ENCODE measurements at regions not wholly inside any gene's neighbourhood (a gene's known extent, or its start where the extent isn't known, plus 50 kb on each side); places are given as distances from the start of the nearest gene placed in this dataset.
"Not testable (repeated sequence)": the region's sequence is repeated elsewhere in the genome, so short reads cannot be mapped to it uniquely, and the experiment has no call there.

- H3K27me3 Mint-ChIP-seq: peaks cover 7 to 16% of the 10 kb centered on the region in 2 donors
- H3K4me3 Mint-ChIP-seq: no peak overlapping the region
- ATAC-seq: no peak
Observed at GRCh38 chr19:31534231-31534630, 185.0 kb upstream of the TSHZ3 start.

DNA sequence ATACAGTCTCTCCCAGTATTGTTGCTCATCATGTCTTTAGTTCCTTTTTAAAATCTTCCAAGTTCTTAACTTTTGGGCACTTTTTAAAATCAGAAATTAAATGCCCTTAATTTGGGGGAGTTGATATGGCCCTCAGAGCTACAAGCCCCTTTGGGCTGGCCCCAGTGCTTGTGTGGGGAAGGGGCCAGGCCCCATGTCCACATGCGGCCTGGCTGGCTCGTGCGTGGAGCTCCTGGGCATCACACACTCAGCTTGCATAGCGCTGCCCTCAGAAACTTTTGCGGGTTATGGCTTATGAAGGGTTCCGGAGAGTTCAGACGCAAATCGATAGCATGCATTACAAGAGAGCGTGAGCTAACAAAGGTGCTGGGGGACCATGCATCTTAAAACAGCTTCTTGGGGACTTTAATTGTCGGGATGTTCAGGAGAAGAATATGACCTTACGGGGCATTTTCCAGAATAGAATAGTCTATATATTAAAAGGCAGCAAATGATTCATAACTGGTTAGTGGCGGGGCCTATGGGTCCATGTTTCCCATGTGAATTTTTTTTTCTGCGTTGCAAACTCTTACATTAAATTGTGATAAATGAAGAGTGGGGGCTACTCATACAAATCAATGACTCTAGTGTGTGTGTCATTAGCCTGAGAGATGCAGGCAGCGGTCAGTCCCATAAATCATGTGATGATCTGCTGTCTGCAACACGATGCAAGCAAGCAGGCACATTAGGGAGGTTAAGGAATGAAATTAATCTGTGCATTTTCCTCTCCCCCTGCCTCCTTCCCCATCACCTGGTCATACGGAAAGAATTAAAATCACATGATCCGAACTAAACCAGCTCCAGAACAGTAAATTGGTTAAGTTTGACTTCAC is 185.8 kb upstream of the TSHZ3 start:
- Mint-ChIP-seq H3K9me3 (no peaks in the 10 kb centered on the region), H3K27ac (no peak overlapping the region), H3K4me1 (ENCODE audit: low read depth in 2 of 2) (no peaks in the 10 kb centered on the region), H3K27me3 (peaks cover 7 to 16% of the 10 kb centered on the region in 2 donors), H3K36me3 (no peaks in the 10 kb centered on the region), H3K4me3 (no peak overlapping the region)
- no peak for DNase-seq (ENCODE audit: low spot score)
- no peak for ATAC-seq

More at GRCh38 chr19:31534231-31534630, 185.0 kb upstream of the TSHZ3 start:
- no peak overlapping the region for H3K27ac Mint-ChIP-seq
- no peaks in the 10 kb centered on the region for H3K4me1 Mint-ChIP-seq (ENCODE audit: low read depth in 2 of 2)
- no peaks in the 10 kb centered on the region for H3K36me3 Mint-ChIP-seq
- DNase-seq (ENCODE audit: low spot score): no peak
- no peaks in the 10 kb centered on the region for H3K9me3 Mint-ChIP-seq

GRCh38 chr19:31535691-31536460 is 186.6 kb upstream of the TSHZ3 start:
- no peak for ATAC-seq
- Mint-ChIP-seq H3K27ac (no peak overlapping the region), H3K4me1 (ENCODE audit: low read depth in 2 of 2) (no peaks in the 10 kb centered on the region)

GRCh38 chr19:31537136-31537535 is 187.9 kb upstream of the TSHZ3 start:
- Mint-ChIP-seq H3K27me3 (peaks cover 10 to 19% of the 10 kb centered on the region in 2 donors), H3K36me3 (no peaks in the 10 kb centered on the region), H3K4me1 (ENCODE audit: low read depth in 2 of 2) (no peaks in the 10 kb centered on the region), H3K4me3 (no peak overlapping the region), H3K9me3 (no peaks in the 10 kb centered on the region), H3K27ac (no peak overlapping the region)
- DNase-seq (ENCODE audit: low spot score) (no peak), ATAC-seq (peak in 1 of 2 donors; percentile 21)

More at GRCh38 chr19:31535691-31536460, 186.6 kb upstream of the TSHZ3 start:
- Mint-ChIP-seq H3K4me3 (no peak overlapping the region), H3K36me3 (no peaks in the 10 kb centered on the region), H3K9me3 (no peaks in the 10 kb centered on the region), H3K27me3 (peaks cover 7 to 21% of the 10 kb centered on the region in 2 donors)
- DNase-seq (ENCODE audit: low spot score): no peak

GRCh38 chr19:31537902-31538301 is 188.7 kb upstream of the TSHZ3 start:
- H3K27ac Mint-ChIP-seq; ATAC-seq; H3K4me1 Mint-ChIP-seq (ENCODE audit: low read depth in 2 of 2); H3K9me3 Mint-ChIP-seq; H3K36me3 Mint-ChIP-seq; DNase-seq (ENCODE audit: low spot score); H3K4me3 Mint-ChIP-seq: not testable (repeated sequence)
- peaks cover 12 to 22% of the 10 kb centered on the region in 2 donors for H3K27me3 Mint-ChIP-seq

- DNase-seq (ENCODE audit: low spot score) (no peak), ATAC-seq (no peak)
- Mint-ChIP-seq H3K9me3 (no peaks in the 10 kb centered on the region), H3K4me1 (ENCODE audit: low read depth in 2 of 2) (no peaks in the 10 kb centered on the region), H3K27me3 (peaks cover 12 to 22% of the 10 kb centered on the region in 2 donors), H3K36me3 (no peaks in the 10 kb centered on the region), H3K4me3 (no peak overlapping the region), H3K27ac (no peak overlapping the region)
Observed at GRCh38 chr19:31538879-31539278, 189.6 kb upstream of the TSHZ3 start.

- ATAC-seq (no peak), DNase-seq (ENCODE audit: low spot score) (no peak)
- no peak overlapping the region for H3K27ac Mint-ChIP-seq
- H3K36me3 Mint-ChIP-seq: no peaks in the 10 kb centered on the region
- H3K4me3 Mint-ChIP-seq: no peak overlapping the region
- no peaks in the 10 kb centered on the region for H3K4me1 Mint-ChIP-seq (ENCODE audit: low read depth in 2 of 2)
- peaks cover 12 to 22% of the 10 kb centered on the region in 2 donors for H3K27me3 Mint-ChIP-seq
- H3K9me3 Mint-ChIP-seq: no peaks in the 10 kb centered on the region
Observed at GRCh38 chr19:31539386-31539785, 190.2 kb upstream of the TSHZ3 start.

DNA sequence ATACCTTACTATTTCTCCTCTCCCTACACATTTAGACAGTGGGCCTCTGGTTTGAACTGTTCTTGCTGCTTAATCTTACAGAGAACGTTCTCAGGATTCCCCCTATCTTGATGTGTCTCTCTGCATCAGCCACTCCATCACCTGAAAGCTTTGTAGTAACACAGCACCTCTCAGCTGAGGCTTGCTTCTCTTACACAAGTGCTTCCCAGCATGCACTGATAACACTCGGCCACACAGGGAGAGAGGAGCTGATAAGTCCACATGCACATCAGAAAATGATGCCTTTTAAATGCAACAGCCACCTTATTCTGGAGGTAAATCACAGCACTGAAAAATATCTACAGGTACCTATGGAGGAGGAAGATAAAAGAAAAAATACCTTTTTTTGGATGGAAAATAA is 192.2 kb upstream of the TSHZ3 start:
- ATAC-seq (no peak), DNase-seq (ENCODE audit: low spot score) (no peak)
- peaks cover 18 to 22% of the 10 kb centered on the region in 2 donors for H3K27me3 Mint-ChIP-seq
- no peak overlapping the region for H3K4me3 Mint-ChIP-seq
- H3K36me3 Mint-ChIP-seq: no peaks in the 10 kb centered on the region
- no peaks in the 10 kb centered on the region for H3K4me1 Mint-ChIP-seq (ENCODE audit: low read depth in 2 of 2)
- no peaks in the 10 kb centered on the region for H3K9me3 Mint-ChIP-seq
- no peak overlapping the region for H3K27ac Mint-ChIP-seq

DNA sequence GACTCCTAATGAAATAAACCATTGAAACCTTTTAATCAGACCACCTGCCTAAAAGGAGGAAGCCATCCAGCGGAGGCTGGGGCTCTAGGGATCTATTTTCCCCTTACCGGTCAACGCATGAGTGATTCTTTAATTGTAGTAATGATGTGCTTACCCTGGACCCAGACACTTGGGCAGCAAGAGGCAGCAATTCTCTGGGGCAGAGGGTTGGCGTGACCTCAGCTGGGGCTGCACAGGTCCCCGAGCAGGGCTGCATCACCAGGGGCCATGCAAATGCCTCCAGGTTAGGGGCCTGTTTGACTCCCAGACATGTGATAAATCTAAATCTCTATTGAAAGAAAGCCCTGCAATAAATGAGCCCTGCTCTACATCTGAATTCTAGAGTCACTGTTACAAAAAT is 194.2 kb upstream of the TSHZ3 start:
- ATAC-seq (no peak), DNase-seq (ENCODE audit: low spot score) (no peak)
- H3K9me3 Mint-ChIP-seq: no peaks in the 10 kb centered on the region
- no peak overlapping the region for H3K27ac Mint-ChIP-seq
- H3K4me1 Mint-ChIP-seq (ENCODE audit: low read depth in 2 of 2): no peaks in the 10 kb centered on the region
- H3K27me3 Mint-ChIP-seq: peaks cover 16 to 22% of the 10 kb centered on the region in 2 donors
- no peaks in the 10 kb centered on the region for H3K36me3 Mint-ChIP-seq
- no peak overlapping the region for H3K4me3 Mint-ChIP-seq

DNA sequence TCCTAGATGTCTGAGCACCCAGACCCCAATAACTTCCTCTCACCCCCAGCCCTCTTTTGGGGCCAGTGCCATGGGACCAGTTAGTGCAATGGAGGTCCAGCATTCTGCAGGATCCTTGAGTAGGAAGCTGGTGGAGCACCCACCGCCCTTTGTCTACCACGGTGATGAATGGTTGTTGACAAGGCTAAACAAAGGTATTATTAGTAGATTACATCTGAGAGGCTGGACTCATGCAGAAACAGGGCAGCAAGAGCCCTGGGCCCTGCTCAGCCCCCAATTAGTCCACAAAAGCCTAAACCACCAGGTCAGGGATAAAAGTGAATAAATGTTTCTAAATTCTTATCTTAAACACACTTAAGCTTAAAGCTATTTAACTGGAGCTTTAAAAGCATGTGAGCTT is 196.5 kb upstream of the TSHZ3 start:
- no peak for DNase-seq (ENCODE audit: low spot score)
- H3K27me3 Mint-ChIP-seq: peaks cover 24 to 34% of the 10 kb centered on the region in 2 donors
- H3K27ac Mint-ChIP-seq: no peak overlapping the region
- H3K4me1 Mint-ChIP-seq (ENCODE audit: low read depth in 2 of 2): no peaks in the 10 kb centered on the region
- no peak overlapping the region for H3K4me3 Mint-ChIP-seq
- H3K36me3 Mint-ChIP-seq: no peaks in the 10 kb centered on the region
- no peaks in the 10 kb centered on the region for H3K9me3 Mint-ChIP-seq
- ATAC-seq: no peak

GRCh38 chr19:31546205-31546960 is 197.1 kb upstream of the TSHZ3 start:
- Mint-ChIP-seq H3K27me3 (peaks cover 25 to 30% of the 10 kb centered on the region in 2 donors), H3K4me1 (ENCODE audit: low read depth in 2 of 2) (no peaks in the 10 kb centered on the region), H3K27ac (no peak overlapping the region), H3K9me3 (no peaks in the 10 kb centered on the region), H3K36me3 (no peaks in the 10 kb centered on the region), H3K4me3 (no peak overlapping the region)
- no peak for ATAC-seq
- DNase-seq (ENCODE audit: low spot score): no peak

DNA sequence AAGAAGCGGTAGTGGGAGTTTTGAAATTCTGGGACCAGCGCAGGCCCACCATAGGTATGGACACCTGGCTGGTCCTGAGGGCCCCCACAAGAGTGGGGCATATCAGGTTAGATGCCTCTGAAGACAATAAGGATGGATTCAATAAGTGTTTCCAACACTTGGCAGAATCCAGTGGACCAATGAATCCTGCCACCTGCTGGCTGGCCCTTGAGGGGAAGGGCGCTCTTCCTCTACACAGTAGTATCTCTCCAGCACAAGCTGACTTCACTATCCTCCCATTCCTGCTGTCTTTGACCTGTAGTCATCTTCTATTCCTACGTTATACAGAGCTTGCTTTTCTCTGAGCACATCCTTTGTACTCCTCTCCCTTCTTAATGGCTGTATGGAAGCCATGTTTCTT is 199.7 kb upstream of the TSHZ3 start:
- ATAC-seq (no peak), DNase-seq (ENCODE audit: low spot score) (no peak)
- H3K36me3 Mint-ChIP-seq: no peaks in the 10 kb centered on the region
- H3K4me1 Mint-ChIP-seq (ENCODE audit: low read depth in 2 of 2): no peaks in the 10 kb centered on the region
- H3K4me3 Mint-ChIP-seq: no peak overlapping the region
- no peaks in the 10 kb centered on the region for H3K9me3 Mint-ChIP-seq
- peaks cover 27 to 32% of the 10 kb centered on the region in 2 donors for H3K27me3 Mint-ChIP-seq
- H3K27ac Mint-ChIP-seq: no peak overlapping the region

- no peaks in the 10 kb centered on the region for H3K9me3 Mint-ChIP-seq
- no peak overlapping the region for H3K4me3 Mint-ChIP-seq
- no peaks in the 10 kb centered on the region for H3K36me3 Mint-ChIP-seq
- no peaks in the 10 kb centered on the region for H3K4me1 Mint-ChIP-seq (ENCODE audit: low read depth in 2 of 2)
- H3K27me3 Mint-ChIP-seq: peaks cover 22 to 32% of the 10 kb centered on the region in 2 donors
- ATAC-seq: no peak
- no peak for DNase-seq (ENCODE audit: low spot score)
- no peak overlapping the region for H3K27ac Mint-ChIP-seq
Observed at GRCh38 chr19:31553112-31553845, 204.0 kb upstream of the TSHZ3 start.

All from natural killer cell treated with Interleukin-12 subunit alpha and Interleukin-12 subunit beta and Interleukin-15 and Interleukin-18, amount 100 ng/mL, for 72 hours (primary cell).